Mesothelial cell of epicardium (in vitro differentiated cells): ENCODE measurements at regions not wholly inside any gene's neighbourhood (a gene's known extent, or its start where the extent isn't known, plus 50 kb on each side); places are given as distances from the start of the nearest gene placed in this dataset.

ENCODE experiments used
- DNase-seq, 2 experiments: peaks; one replicate each; pipeline ENCODE4 v3.0.0; 2021; ENCODE audit warnings: low spot score in 2 of 2; ENCODE audit not compliant: unreplicated experiment in 2 of 2
- H3K27ac Mint-ChIP-seq: 2 replicates; pipeline ENCODE4 v1.8.0; 2021; ENCODE audit warnings: mixed read lengths
- H3K27me3 Mint-ChIP-seq: 2 replicates; pipeline ENCODE4 v1.8.0; 2021; ENCODE audit warnings: low read depth, mixed read lengths
- H3K36me3 Mint-ChIP-seq: 2 replicates; pipeline ENCODE4 v1.8.0; 2021; ENCODE audit warnings: mixed read lengths
- H3K4me1 Mint-ChIP-seq: 2 replicates; pipeline ENCODE4 v1.8.0; 2021; ENCODE audit warnings: mixed read lengths
- H3K4me3 Mint-ChIP-seq: 2 replicates; pipeline ENCODE4 v1.8.0; 2021; ENCODE audit warnings: mild to moderate bottlenecking, moderate library complexity, mixed read lengths
- H3K9me3 Mint-ChIP-seq: 2 replicates; pipeline ENCODE4 v1.8.0; 2021; ENCODE audit warnings: mixed read lengths
- CTCF ChIP-seq: fragments of 200-600 bp; sonication (generic); IDR thresholded peaks from one replicate; pipeline ENCODE4 v1.5.0; 2021; ENCODE audit warnings: antibody characterized with exemption; ENCODE audit not compliant: unreplicated experiment

DNA sequence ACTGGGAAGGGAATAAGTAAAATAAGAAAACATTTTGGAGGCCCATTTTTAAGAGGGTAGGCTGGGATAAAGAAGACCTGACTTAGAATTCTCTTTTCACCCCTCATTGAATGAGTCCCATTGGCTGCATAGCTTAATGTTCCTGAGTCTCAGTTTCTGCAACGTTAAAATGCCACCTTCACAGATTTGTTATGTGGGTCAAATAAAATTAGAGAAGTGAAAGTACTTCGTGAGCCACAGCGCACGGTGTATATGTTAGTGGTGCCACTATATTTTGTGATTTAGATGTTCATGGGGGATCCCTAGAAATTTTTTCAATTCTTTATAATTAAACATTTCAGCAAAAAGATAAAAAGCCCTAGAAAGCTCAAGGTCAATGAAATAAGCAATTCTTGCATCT is 109.2 kb upstream of the HS3ST1 start:
- H3K9me3 Mint-ChIP-seq: no peaks in the 10 kb centered on the region
- H3K4me1 Mint-ChIP-seq: peaks cover 12% of the 10 kb centered on the region
- no peak overlapping the region for H3K27ac Mint-ChIP-seq
- no peaks in the 10 kb centered on the region for H3K36me3 Mint-ChIP-seq
- H3K27me3 Mint-ChIP-seq: no peaks in the 10 kb centered on the region
- no peak for TF ChIP-seq CTCF
- H3K4me3 Mint-ChIP-seq: no peak overlapping the region
- no peak for DNase-seq

DNA sequence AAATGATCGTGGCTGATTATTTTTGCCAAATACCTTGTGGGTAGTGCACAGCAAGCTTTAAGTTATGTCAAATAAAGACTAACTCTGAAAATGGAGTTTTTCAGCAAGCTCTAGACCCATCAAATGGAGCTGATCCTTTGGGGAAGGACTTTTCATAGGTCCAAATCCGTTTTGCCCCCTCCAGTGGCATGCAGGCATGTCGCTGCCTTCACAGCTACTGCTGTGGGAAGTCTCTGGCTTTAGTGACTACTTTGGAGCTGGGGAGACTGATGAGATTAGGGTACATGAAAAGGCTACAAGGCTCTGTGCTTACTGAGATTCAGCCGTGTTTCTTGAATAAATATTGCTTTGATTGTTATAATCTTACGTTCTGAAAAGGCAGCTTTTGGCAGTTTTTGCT is 106.6 kb upstream of the HS3ST1 start:
- no peak for TF ChIP-seq CTCF
- no peaks in the 10 kb centered on the region for H3K27me3 Mint-ChIP-seq
- peaks cover 5% of the 10 kb centered on the region for H3K9me3 Mint-ChIP-seq
- peaks cover 16% of the 10 kb centered on the region for H3K4me1 Mint-ChIP-seq
- no peak for DNase-seq
- no peak overlapping the region for H3K27ac Mint-ChIP-seq
- peaks cover 5% of the 10 kb centered on the region for H3K36me3 Mint-ChIP-seq
- H3K4me3 Mint-ChIP-seq: no peak overlapping the region

GRCh38 chr4:11534623-11535302 is 106.1 kb upstream of the HS3ST1 start:
- DNase-seq: no peak
- no peak for TF ChIP-seq CTCF

GRCh38 chr4:11532138-11532537 is 103.4 kb upstream of the HS3ST1 start:
- Mint-ChIP-seq H3K4me3 (no peak overlapping the region), H3K36me3 (peaks cover 7% of the 10 kb centered on the region), H3K4me1 (peaks cover 16% of the 10 kb centered on the region), H3K27ac (no peak overlapping the region), H3K27me3 (no peaks in the 10 kb centered on the region), H3K9me3 (peaks cover 7% of the 10 kb centered on the region)
- TF ChIP-seq CTCF: no peak
- no peak for DNase-seq

More at GRCh38 chr4:11534623-11535302, 106.1 kb upstream of the HS3ST1 start:
- Mint-ChIP-seq H3K9me3 (peaks cover 7% of the 10 kb centered on the region), H3K27ac (no peak overlapping the region), H3K4me1 (peaks cover 16% of the 10 kb centered on the region), H3K27me3 (no peaks in the 10 kb centered on the region), H3K36me3 (peaks cover 7% of the 10 kb centered on the region), H3K4me3 (no peak overlapping the region)

DNA sequence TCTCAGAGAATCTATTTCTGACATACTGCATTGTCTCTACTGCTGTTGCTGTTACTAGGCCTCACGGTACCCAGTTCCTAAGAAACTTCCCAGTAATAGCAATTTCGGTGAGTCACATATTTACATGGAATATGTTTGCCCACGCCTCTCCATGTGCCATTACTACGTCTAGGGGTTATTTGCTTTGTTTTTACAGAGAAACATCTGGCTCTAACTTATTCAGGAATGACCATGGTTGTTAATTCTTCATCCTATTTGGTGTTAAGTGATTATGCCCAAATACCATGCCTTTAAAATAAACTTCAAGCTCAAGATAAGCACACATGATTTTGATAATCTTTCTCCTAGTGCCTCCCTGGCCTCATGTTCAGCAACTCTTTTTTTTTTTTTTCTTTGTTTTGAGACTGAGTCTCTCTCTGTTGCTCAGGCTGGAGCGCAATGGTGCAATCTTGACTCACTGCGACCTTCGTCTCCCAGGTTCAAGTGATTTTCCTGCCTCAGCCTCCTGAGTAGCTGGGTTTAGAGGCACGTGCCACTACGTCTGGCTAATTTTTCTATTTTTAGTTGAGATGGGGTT is 101.0 kb upstream of the HS3ST1 start:
- DNase-seq: no peak
- Mint-ChIP-seq H3K27ac (no peak overlapping the region), H3K4me3 (no peak overlapping the region), H3K4me1 (peaks cover 5% of the 10 kb centered on the region), H3K36me3 (peaks cover 7% of the 10 kb centered on the region), H3K27me3 (no peaks in the 10 kb centered on the region), H3K9me3 (peaks cover 7% of the 10 kb centered on the region)
- TF ChIP-seq CTCF: no peak

DNA sequence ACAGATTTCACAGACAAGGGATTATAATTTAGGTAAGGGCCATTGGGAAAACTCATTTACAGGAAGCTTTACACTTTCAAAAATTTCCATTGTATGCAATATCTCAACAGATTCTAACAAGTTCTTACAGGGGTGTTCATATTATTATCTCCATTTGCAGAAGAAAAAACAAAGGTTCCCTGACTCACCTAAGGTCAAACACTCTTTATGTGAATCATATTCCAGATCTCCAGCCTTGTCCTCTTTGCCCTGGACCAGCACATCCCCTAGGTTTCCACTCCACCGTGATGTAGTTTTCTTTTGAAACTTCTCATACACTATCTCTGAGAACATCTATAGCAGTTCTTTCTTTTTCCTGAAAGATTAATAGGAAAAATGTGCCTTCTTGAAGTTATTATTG is 96.4 kb upstream of the HS3ST1 start:
- no peak for TF ChIP-seq CTCF
- no peak overlapping the region for H3K4me3 Mint-ChIP-seq
- no peaks in the 10 kb centered on the region for H3K27me3 Mint-ChIP-seq
- no peaks in the 10 kb centered on the region for H3K4me1 Mint-ChIP-seq
- H3K9me3 Mint-ChIP-seq: no peaks in the 10 kb centered on the region
- no peak overlapping the region for H3K27ac Mint-ChIP-seq
- no peak for DNase-seq
- no peaks in the 10 kb centered on the region for H3K36me3 Mint-ChIP-seq
